ENCODE measurements at regions not wholly inside any gene's neighbourhood (a gene's known extent, or its start where the extent isn't known, plus 50 kb on each side); places are given as distances from the start of the nearest gene placed in this dataset.

- TF ChIP-seq POLR2A (IDR thresholded peaks at IDR 0.05; ENCODE audit: extremely low read depth, insufficient read length) (no peak), CTCF (IDR thresholded peaks at IDR 0.05; ENCODE audit: low read depth, low read length) (no peak)
These were observed 152.0 kb upstream of the TMC3 start for GRCh38 chr15:81526029-81526428.

All from NB4 (cell line).